ENCODE measurements at regions not wholly inside any gene's neighbourhood (a gene's known extent, or its start where the extent isn't known, plus 50 kb on each side); places are given as distances from the start of the nearest gene placed in this dataset.

GRCh38 chr4:122300776-122301175 is 78.0 kb upstream of the ADAD1 start:
- H3K27ac ChIP-seq, result no peak overlapping the region
- intact Hi-C loops (cut with DNase I; ENCODE audit: low total_unique reads), result no loop called here
- no peak overlapping the region for H3K4me3 ChIP-seq
- no peaks in the 10 kb centered on the region for H3K4me1 ChIP-seq
- peaks cover 3 to 36% (median 7%) of the 10 kb centered on the region in 3 donors for H3K36me3 ChIP-seq
- no peak for TF ChIP-seq CTCF (IDR thresholded peaks at IDR 0.05)
- DNase-seq, result no peak
- no peaks in the 10 kb centered on the region for H3K27me3 ChIP-seq
- no peaks in the 10 kb centered on the region for H3K9me3 ChIP-seq

GRCh38 chr4:122305853-122306252 is 73.0 kb upstream of the ADAD1 start:
- H3K4me1 ChIP-seq, result no peaks in the 10 kb centered on the region
- no peak overlapping the region for H3K27ac ChIP-seq
- H3K27me3 ChIP-seq, result no peaks in the 10 kb centered on the region
- DNase-seq, result no peak
- H3K4me3 ChIP-seq, result no peak overlapping the region
- H3K9me3 ChIP-seq, result no peaks in the 10 kb centered on the region
- H3K36me3 ChIP-seq, result peaks cover 22 to 74% (median 22%) of the 10 kb centered on the region in 3 donors
- intact Hi-C loops (cut with DNase I; ENCODE audit: low total_unique reads), result loop anchor here (5.0 kb wide), 1 partner anchor 1404 kb away; no protein-coding TSS in a partner anchor
- no peak for TF ChIP-seq CTCF (IDR thresholded peaks at IDR 0.05)

- intact Hi-C loops (cut with DNase I; ENCODE audit: low total_unique reads), result loop anchor here (5.0 kb wide), 1 partner anchor 1408 kb away; no protein-coding TSS in a partner anchor
- no peak overlapping the region for H3K27ac ChIP-seq
- no peaks in the 10 kb centered on the region for H3K4me1 ChIP-seq
- H3K36me3 ChIP-seq, result peaks cover 25 to 57% (median 38%) of the 10 kb centered on the region in 3 donors
- no peak for DNase-seq
- H3K4me3 ChIP-seq, result no peak overlapping the region
- peak in 1 of 2 experiments; percentile 26 for TF ChIP-seq CTCF (IDR thresholded peaks at IDR 0.05)
- H3K9me3 ChIP-seq, result no peaks in the 10 kb centered on the region
- H3K27me3 ChIP-seq, result no peaks in the 10 kb centered on the region
Observed at GRCh38 chr4:122309988-122310626, 68.7 kb upstream of the ADAD1 start.

- Histone ChIP-seq H3K4me1 (no peaks in the 10 kb centered on the region), H3K27ac (no peak overlapping the region), H3K27me3 (no peaks in the 10 kb centered on the region), H3K36me3 (peaks cover 46 to 67% (median 64%) of the 10 kb centered on the region in 3 donors), H3K9me3 (no peaks in the 10 kb centered on the region), H3K4me3 (no peak overlapping the region)
- TF ChIP-seq CTCF (IDR thresholded peaks at IDR 0.05), result no peak
- intact Hi-C loops (cut with DNase I; ENCODE audit: low total_unique reads), result no loop called here
- no peak for DNase-seq
Observed at GRCh38 chr4:122313006-122313646, 65.7 kb upstream of the ADAD1 start.

GRCh38 chr4:122326908-122327307 is 51.9 kb upstream of the ADAD1 start:
- Histone ChIP-seq H3K4me3 (no peak overlapping the region), H3K9me3 (no peaks in the 10 kb centered on the region), H3K27ac (no peak overlapping the region), H3K36me3 (peaks cover 42 to 69% (median 61%) of the 10 kb centered on the region in 3 donors), H3K4me1 (no peaks in the 10 kb centered on the region), H3K27me3 (no peaks in the 10 kb centered on the region)
- TF ChIP-seq CTCF (IDR thresholded peaks at IDR 0.05), result no peak
- intact Hi-C loops (cut with DNase I; ENCODE audit: low total_unique reads), result no loop called here
- no peak for DNase-seq

Data from tibial artery (tissue), 4 donors.